Muscle of back (tissue), 3 donors: ENCODE measurements at regions not wholly inside any gene's neighbourhood (a gene's known extent, or its start where the extent isn't known, plus 50 kb on each side); places are given as distances from the start of the nearest gene placed in this dataset.

Source experiments
- DNase-seq, 3 donors: peaks; one replicate each; pipeline versions ENCODE4 v3.0.0 to v3.0.0-alpha.2; 2013

GRCh38 chr3:124599779-124600693 is 130.2 kb upstream of the UMPS start:
- DNase-seq, result no peak

GRCh38 chr3:124600765-124601164 is 129.5 kb upstream of the UMPS start:
- no peak for DNase-seq

GRCh38 chr3:124601190-124601589 is 129.1 kb upstream of the UMPS start:
- peak in 1 of 3 donors; percentile 18 for DNase-seq

- DNase-seq, result no peak
These were observed 127.1 kb upstream of the UMPS start for GRCh38 chr3:124602980-124603627.

GRCh38 chr3:124605781-124606579 is 124.3 kb upstream of the UMPS start:
- no peak for DNase-seq

- DNase-seq, result peak in 1 of 3 donors; percentile 50
These were observed 123.1 kb upstream of the UMPS start for GRCh38 chr3:124607163-124607562.

GRCh38 chr3:124609402-124609801 is 120.8 kb upstream of the UMPS start:
- no peak for DNase-seq

- DNase-seq, result no peak
These were observed 120.1 kb upstream of the UMPS start for GRCh38 chr3:124610130-124610529.

- DNase-seq, result no peak
These were observed 118.7 kb upstream of the UMPS start for GRCh38 chr3:124611520-124611919.

- DNase-seq, result no peak
These were observed 114.2 kb upstream of the UMPS start for GRCh38 chr3:124615896-124616543.

- no peak for DNase-seq
These were observed 113.1 kb upstream of the UMPS start for GRCh38 chr3:124617177-124617576.

GRCh38 chr3:124619887-124620599 is 110.2 kb upstream of the UMPS start:
- DNase-seq, result no peak

GRCh38 chr3:124620600-124621063 is 109.6 kb upstream of the UMPS start:
- no peak for DNase-seq

GRCh38 chr3:124621498-124621897 is 108.8 kb upstream of the UMPS start:
- no peak for DNase-seq

- no peak for DNase-seq
These were observed 105.2 kb upstream of the UMPS start for GRCh38 chr3:124625074-124625473.

- DNase-seq, result peak in 1 of 3 donors; percentile 7
These were observed 102.7 kb upstream of the UMPS start for GRCh38 chr3:124627501-124627908.

- no peak for DNase-seq
These were observed 101.4 kb upstream of the UMPS start for GRCh38 chr3:124628863-124629262.

GRCh38 chr3:124629497-124629896 is 100.8 kb upstream of the UMPS start:
- no peak for DNase-seq

- no peak for DNase-seq
These were observed 99.3 kb upstream of the UMPS start for GRCh38 chr3:124630960-124631359.

GRCh38 chr3:124631727-124632126 is 98.5 kb upstream of the UMPS start:
- DNase-seq, result no peak

- no peak for DNase-seq
These were observed 97.6 kb upstream of the UMPS start for GRCh38 chr3:124632566-124633140.
